SH-SY5Y (cell line): ENCODE measurements at regions not wholly inside any gene's neighbourhood (a gene's known extent, or its start where the extent isn't known, plus 50 kb on each side); places are given as distances from the start of the nearest gene placed in this dataset.

ENCODE experiments used
- GATA2 ChIP-seq: IDR thresholded peaks from 2 replicates; pipeline ENCODE4 v1.6.1; 2011; ENCODE audit warnings: mild to moderate bottlenecking, low read depth, low read length
- GATA3 ChIP-seq: IDR thresholded peaks from 2 replicates; pipeline ENCODE4 v1.6.1; 2011; ENCODE audit warnings: low read depth, mild to moderate bottlenecking, low read length, moderate library complexity

DNA sequence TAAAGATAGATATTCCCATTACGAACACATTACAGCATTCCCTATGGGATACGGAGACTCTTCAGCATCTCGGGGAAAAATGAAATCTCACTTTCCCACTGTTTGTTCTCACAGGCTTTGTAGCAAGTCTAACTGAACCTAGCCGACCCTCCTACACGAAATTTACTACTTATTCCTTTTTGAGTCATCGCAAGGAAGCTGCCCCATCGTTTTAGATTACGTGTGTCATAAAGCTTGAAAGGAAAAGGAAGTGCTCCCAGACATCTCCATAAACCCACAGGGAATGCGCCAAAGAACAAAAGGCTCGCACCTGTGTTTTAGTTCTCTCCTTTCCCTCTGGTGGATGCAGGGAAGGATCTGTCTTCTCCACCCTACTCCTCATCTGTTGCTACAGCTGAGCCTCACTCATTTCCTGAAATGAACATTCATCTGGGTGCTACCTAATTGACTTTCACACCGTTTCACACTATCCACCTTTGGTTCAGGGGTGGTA is 76.2 kb upstream of the STK39 start:
- TF ChIP-seq GATA3 (no peak), GATA2 (no peak)
